H7 (cell line): ENCODE measurements at regions not wholly inside any gene's neighbourhood (a gene's known extent, or its start where the extent isn't known, plus 50 kb on each side); places are given as distances from the start of the nearest gene placed in this dataset.
"Not testable (repeated sequence)": the region's sequence is repeated elsewhere in the genome, so short reads cannot be mapped to it uniquely, and the experiment has no call there.

Experiments used
- DNase-seq: peaks from one replicate; pipeline ENCODE4 v3.0.0; 2012
- H3K27me3 ChIP-seq: 2 replicates; pipeline ENCODE4 v1.6.0; 2011; ENCODE audit warnings: mild to moderate bottlenecking, low read length; ENCODE audit not compliant: control insufficient read depth, insufficient read depth
- H3K36me3 ChIP-seq: replicated peaks from 2 replicates; pipeline ENCODE4 v1.5.1; 2011; ENCODE audit warnings: low read length; ENCODE audit not compliant: control insufficient read depth, insufficient read depth
- H3K4me3 ChIP-seq: 2 replicates; pipeline ENCODE4 v1.5.1; 2011; ENCODE audit warnings: low read depth, mild to moderate bottlenecking, control low read depth, low read length, moderate library complexity; ENCODE audit not compliant: insufficient read depth

DNA sequence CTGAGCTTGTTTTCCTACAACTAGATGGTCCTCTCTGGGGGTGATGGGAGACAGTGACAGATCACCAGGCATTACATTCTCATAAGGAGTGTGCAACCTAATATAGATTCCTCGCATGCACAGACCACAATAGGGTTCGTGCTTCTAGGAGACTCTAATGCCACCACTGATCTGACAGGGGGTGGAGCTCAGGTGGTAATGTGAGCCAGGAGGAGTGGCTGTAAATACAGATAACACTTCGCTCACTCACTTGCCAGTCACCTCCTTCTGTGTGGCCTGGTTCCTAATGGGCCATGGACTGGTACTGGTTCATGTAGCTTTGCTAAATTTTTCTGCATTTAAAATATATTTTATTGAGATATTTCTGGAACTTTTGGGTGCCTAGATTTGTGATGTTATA lies 202.3 kb upstream of the ZNF32 start:
- DNase-seq, result no peak
- no peaks in the 10 kb centered on the region for H3K36me3 ChIP-seq
- no peaks in the 10 kb centered on the region for H3K27me3 ChIP-seq

DNA sequence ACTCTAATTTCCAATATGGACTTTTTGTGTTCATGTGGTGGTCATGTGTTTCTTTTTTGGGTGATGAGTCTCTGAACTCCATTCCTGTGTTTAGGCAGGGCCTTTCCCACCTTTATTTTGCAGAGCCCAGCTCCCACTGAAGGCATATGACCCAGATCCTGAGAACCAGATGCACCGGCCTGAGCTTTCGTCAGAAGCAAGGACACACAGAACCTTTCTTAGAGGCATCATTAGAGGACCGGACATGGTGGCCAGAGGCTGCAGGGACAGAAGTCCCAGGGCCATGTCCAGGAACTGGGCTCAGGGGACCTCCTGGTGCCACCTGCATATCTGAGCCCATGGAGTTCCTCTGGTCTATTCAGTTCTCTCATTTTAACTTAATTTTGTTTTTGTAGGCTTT lies 200.9 kb upstream of the ZNF32 start:
- Histone ChIP-seq H3K27me3 (no peaks in the 10 kb centered on the region), H3K4me3 (no peak overlapping the region), H3K36me3 (no peaks in the 10 kb centered on the region)
- DNase-seq, result no peak

More for the DNA sequence above, 202.3 kb upstream of the ZNF32 start:
- no peak overlapping the region for H3K4me3 ChIP-seq

DNA sequence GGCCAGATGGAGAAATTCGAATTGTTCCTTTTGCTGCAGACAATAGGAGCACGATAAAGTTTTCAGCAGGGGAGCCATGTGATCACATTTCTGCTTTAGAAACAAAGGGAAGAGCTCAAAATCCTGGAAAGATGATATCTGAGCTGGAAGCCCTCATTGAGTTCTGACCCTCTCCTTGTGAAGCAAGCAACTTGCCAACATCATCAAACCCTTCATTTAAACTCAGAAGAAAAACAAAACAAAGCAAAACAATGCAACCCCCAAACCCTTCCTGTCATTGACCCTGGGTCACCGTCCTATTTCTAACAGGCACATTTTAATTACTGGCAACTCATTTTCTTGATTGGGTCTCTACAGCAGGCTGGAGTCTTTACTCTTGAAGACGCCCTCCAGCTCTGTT lies 198.3 kb upstream of the ZNF32 start:
- H3K36me3 ChIP-seq, result no peaks in the 10 kb centered on the region
- no peak overlapping the region for H3K4me3 ChIP-seq
- H3K27me3 ChIP-seq, result no peaks in the 10 kb centered on the region
- no peak for DNase-seq

DNA sequence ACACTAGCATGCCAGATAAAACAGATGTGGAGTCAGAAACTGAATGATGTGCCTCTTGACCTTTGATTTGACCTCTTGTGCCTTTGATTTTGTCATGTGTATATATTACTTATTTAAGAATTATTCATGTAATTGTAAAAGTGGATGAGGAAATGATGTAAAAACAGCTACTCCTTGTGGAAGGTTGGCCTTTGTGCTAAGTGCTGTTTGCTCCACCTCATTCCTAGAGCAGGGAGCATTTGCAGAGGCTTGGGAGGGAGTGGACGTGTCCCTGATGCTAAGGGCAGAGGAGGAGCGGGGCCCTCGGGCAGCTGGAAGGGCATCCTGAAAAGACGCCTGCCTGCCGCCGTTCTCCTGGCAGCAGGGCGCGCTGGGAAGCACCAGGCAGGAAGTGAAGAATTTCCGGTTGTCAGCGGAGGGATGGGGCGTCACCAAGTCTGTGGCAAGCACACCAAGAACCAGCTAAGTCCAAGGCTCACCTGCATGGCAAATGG lies 197.6 kb upstream of the ZNF32 start:
- Histone ChIP-seq H3K27me3 (no peaks in the 10 kb centered on the region), H3K4me3 (no peak overlapping the region), H3K36me3 (no peaks in the 10 kb centered on the region)
- DNase-seq, result no peak

DNA sequence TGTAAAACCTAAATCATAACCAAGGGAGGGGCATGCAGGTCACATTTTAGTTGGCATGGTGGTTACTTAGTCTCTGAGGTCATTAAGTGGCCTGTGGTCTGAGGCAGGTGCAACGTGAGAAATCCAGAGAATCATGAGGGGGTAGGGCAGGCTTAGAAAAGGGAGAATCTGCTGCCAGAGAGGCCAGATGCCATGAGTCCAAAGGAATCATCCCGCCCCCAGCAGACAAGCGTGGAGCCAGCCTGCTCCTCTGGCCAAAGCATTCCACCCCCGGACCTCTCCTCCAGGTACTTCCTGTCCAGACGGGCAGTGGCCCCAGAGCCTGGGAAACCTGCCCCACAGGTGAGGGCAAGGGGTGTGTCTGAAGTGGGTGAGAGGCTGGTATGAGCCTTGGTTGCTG lies 196.4 kb upstream of the ZNF32 start:
- no peaks in the 10 kb centered on the region for H3K36me3 ChIP-seq
- H3K4me3 ChIP-seq, result no peak overlapping the region
- no peak for DNase-seq
- no peaks in the 10 kb centered on the region for H3K27me3 ChIP-seq

DNA sequence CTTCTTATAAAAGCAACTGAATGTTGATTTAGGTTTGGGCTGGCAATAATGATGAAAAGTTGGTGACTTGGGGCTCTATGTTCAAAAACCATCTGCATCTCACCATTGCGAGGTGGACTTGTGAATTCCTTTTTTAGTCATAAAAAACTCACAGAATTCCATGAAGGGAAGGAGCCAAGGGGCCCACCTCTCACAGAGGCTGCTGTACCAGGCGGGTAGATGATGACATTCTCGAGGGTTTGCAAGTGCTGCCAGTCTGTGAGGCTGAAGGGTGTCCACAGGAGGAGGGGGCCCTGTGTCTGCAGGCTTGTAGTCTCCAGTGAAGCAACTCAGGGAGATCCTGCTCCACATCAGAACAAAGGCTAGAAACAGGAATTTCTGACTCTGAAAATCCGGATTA lies 195.5 kb upstream of the ZNF32 start:
- Histone ChIP-seq H3K4me3 (no peak overlapping the region), H3K36me3 (no peaks in the 10 kb centered on the region)

DNA sequence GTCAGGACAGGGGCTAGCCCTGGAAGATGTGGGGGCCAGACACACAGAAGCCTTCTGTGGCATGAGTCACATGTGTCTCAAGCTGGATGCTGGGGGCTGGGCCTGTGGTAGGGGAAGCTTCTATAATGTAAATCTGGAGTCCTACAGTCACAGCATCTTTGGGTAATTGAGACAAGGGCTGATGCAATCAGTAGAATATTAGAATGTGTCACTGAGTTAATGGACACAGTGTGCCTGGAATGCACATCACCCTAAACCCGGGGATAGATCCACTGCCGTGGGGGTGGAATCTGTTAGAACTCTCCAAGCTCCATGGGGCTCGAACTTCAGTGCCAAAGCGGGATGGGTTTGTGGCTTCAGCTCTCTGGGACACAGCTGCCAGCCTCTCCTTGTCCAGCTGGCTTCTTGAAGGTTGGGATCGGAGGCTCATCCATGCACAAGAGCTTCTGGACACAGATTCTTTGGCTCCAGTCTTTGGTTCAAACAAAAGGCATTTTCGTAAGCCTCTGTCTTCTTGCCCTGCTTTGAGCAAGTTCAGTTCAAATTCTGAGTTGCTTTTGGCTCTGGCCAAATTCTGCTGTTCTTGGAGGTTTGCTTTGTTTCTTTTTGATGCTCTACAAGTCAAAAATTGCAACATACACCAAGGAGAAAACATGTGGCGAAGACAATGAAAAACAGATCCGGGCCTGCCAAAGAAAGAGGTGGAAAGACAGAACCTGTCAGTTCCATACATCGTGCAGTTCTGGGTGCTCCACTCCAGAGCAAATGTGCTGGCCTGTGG lies 194.8 kb upstream of the ZNF32 start:
- no peaks in the 10 kb centered on the region for H3K27me3 ChIP-seq
- H3K4me3 ChIP-seq, result no peak overlapping the region
- no peak for DNase-seq
- H3K36me3 ChIP-seq, result no peaks in the 10 kb centered on the region

More for the DNA sequence above, 195.5 kb upstream of the ZNF32 start:
- no peaks in the 10 kb centered on the region for H3K27me3 ChIP-seq
- DNase-seq, result no peak

DNA sequence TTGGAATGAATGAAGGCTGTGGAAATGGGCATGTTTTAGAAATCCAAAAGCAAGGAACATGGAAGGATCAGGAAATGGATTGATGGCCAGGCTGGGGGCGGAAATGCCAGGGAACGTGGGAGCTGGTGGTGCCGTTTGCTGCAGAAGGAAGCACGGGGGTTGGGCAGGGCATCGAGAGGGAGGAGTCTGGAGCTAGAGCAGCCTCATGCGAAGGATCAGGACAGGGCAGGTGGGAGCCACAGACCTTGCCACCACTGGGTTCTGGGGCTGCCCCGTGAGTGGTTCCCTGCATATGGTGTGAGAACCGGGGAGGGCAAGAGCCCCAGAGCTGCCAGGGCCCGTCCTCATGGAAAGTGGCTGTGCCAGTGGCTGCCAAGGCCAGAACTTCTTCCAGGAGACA lies 193.8 kb upstream of the ZNF32 start:
- no peak for DNase-seq
- H3K4me3 ChIP-seq, result no peak overlapping the region
- no peaks in the 10 kb centered on the region for H3K27me3 ChIP-seq
- no peaks in the 10 kb centered on the region for H3K36me3 ChIP-seq

DNA sequence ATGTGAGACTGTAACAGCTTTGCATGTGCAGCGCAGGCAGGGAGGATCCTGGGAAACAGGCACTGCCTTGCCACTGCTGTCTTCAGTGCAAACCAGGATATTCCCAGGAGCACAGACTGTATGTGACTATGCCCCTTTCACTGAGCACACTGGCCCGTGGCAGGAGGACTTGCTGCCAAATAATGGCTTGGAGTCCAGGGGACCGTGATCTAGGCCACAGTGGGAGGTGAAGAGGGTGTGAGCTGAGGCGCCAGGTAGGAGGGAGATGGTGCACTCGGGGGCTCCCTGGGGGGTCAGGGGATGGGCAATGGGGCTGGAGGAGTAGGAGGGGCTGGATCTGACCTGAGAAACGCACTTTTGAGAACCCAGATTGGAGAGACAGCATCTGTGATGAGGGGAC lies 193.4 kb upstream of the ZNF32 start:
- Histone ChIP-seq H3K4me3 (no peak overlapping the region), H3K36me3 (no peaks in the 10 kb centered on the region), H3K27me3 (no peaks in the 10 kb centered on the region)
- no peak for DNase-seq

DNA sequence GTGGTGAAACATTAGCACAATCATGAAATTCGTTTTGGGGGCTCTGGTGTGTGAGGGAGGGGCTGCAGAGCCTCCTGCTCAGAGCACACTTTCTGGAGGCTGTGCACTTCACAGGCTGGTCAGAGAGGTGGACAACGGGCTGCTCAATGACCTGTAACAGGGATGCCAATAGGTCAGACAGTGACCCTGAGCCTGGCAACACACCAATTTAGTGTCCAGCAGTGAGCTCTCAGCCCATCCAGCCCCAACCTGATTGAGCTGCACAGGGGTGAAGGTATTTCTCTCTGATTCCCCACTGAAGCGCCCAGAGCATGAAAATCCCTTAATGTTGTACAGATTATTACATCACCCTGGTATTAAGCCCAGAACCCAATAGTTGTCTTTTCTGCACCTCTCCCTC lies 191.3 kb upstream of the ZNF32 start:
- H3K4me3 ChIP-seq, result no peak overlapping the region

DNA sequence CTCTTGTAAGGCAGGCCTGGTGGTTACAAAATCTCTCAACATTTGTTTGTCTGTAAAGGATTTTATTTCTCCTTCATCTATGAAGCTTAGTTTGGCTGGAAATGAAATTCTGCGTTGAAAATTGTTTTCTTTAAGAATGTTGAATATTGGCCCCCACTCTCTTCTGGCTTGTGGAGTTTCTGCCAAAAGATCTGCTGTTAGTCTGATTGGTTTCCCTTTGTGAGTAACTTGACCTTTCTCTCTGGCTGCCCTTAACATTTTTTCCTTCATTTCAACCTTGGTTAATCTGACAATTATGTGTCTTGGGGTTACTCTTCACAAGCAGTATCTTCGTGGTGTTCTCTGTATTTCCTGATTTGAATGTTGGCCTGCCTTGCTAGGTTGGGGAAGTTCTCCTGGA lies 186.1 kb upstream of the ZNF32 start:
- not testable (repeated sequence) for DNase-seq, H3K36me3 ChIP-seq, H3K4me3 ChIP-seq, H3K27me3 ChIP-seq

More for the DNA sequence above, 191.3 kb upstream of the ZNF32 start:
- H3K27me3 ChIP-seq, result no peaks in the 10 kb centered on the region
- no peaks in the 10 kb centered on the region for H3K36me3 ChIP-seq
- DNase-seq, result no peak

DNA sequence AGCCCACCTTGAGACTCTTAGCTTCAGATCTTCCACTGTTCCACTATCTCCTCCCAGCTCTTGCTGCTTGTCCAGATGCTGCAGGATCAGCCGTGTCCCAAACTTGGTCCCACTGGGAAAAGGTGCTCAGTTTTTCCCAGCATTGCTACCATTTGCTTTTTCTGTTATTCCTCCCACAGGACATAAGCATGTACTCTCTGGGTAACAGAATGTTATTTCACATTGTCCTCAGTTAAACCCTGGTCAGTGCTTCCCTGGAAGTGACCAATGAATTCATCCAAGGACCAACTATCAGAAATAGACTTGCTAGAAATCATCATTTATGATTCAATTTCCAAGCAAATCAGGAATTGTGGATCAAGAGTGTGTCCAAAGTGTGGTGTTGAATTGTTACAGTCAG lies 179.2 kb upstream of the ZNF32 start:
- Histone ChIP-seq H3K27me3 (no peaks in the 10 kb centered on the region), H3K36me3 (no peaks in the 10 kb centered on the region), H3K4me3 (no peak overlapping the region)
- no peak for DNase-seq

DNA sequence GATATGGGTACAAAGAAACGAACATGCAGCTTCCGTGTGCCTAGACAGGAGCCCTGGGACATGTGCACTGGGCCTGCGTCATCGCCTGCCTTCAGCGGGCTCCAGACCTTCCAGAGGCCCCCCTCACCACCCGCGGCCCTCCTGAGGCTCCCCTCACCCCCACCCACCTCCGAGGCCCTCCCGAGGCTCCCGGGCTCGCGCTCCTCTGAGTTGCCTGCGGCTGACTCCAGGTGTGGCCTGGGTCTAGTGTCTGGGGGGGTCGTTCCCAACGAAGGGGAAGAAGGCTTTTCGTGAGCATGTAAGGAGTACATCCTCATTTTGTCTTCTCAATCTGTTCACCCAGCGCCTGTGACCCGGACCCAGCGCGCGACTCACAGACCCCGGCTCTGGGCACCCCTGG lies 177.3 kb upstream of the ZNF32 start:
- H3K4me3 ChIP-seq, result no peak overlapping the region
- no peak for DNase-seq
- H3K27me3 ChIP-seq, result no peaks in the 10 kb centered on the region
- no peaks in the 10 kb centered on the region for H3K36me3 ChIP-seq

DNA sequence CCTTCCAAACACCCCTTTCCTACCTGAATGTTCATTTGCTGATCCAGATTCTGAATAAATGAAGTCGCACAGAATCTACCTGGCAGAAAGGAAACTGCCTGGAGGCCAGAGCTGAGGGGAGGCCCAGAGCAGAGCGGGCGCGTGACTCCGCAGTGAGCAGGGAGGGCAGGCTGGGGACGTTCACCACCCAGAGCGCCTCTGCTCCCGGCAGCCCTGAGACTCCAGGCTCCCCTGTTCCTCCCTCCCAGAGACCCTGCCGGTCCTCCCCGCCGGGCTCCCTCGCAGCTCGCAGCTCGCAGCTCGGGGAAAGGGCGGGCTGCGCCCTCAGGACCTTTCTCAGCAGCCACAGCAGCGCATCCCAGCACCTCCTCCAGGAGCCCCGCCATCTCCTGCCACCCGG lies 176.7 kb upstream of the ZNF32 start:
- Histone ChIP-seq H3K36me3 (no peaks in the 10 kb centered on the region), H3K27me3 (no peaks in the 10 kb centered on the region), H3K4me3 (no peak overlapping the region)
- DNase-seq, result no peak

DNA sequence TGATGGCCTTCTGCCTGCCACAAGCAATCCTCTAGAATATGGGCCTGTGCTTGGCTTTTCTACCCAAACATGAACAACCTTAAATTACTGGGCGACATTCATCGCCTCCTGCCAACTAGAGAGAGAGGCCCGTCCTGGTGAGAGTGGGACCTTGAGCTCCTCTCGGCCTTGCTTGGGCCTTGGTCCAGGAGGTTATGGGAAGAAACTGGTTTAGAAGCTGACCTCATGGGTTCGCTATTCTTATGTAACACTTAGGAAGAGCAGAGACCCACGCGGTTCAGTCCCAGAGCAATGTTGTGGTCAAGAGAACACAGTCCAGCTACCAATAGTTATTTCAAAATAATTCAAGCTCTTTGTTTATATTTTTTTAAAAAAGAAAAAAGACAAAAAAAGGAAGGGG lies 176.3 kb upstream of the ZNF32 start:
- no peak for DNase-seq
- H3K27me3 ChIP-seq, result no peaks in the 10 kb centered on the region
- H3K4me3 ChIP-seq, result no peak overlapping the region
- H3K36me3 ChIP-seq, result no peaks in the 10 kb centered on the region
